GM21529 (cell line): ENCODE measurements at regions not wholly inside any gene's neighbourhood (a gene's known extent, or its start where the extent isn't known, plus 50 kb on each side); places are given as distances from the start of the nearest gene placed in this dataset.

ENCODE experiments used
- ATAC-seq: cut with Tn5 transposase; IDR thresholded peaks from one replicate; pipeline ENCODE4 v1.9.1; 2021; ENCODE audit not compliant: unreplicated experiment

DNA sequence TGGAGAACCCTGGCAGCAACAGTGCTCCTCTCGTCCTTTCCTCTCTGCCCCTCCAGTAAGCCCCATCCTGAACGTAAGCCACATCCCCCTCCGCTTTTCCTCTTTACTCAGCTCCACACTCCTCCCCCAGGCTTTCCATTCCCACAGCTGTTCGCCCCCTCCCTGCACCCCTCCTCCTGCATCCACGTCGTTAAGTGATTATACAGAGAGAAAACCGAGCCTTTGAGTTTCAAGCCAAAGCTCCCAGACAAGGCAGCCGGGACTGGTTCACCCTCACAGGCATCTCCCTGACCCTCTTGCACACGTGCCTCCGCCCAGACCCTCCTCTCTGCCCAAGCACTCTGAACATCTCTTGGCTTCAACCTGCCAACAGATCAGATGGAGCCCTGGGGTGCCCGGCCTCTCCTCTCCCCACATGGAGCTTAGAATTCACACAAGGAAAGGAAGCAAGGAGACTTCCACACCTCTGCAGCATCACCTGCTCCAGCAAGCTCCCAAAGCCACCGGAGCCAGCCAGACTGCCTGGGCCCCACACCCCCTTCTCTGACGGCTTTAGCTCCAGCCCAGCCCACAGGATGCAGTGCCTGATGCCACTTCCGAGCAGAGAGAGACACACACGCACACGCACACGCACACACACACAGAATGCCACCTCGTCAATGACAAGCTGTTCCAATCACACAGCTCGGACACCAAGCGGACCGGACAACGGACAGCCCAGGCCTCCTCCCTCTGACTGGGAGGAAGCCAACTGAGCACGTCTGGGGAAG is 99.9 kb upstream of the CCL2 start:
- ATAC-seq = no peak

DNA sequence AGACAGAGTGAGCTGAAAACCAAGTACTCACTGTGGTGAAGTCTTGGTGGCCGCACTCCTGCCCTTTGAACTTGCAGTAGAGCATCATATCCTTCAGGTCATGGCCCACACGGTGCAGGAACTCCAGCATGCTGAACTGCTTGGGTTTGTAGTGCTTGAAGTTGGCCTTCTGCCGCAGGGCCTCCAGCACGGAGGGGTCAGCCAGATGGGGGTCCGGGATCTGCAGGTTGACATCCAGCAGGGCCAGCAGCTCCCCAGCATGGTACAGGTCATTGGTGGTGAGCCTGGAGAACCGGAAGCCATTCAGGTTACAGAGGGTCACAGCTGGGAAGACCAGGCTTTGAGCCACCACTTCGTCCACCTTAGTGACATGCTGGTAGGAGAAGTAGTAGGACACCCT is 99.1 kb upstream of the CCL2 start:
- no peak for ATAC-seq

DNA sequence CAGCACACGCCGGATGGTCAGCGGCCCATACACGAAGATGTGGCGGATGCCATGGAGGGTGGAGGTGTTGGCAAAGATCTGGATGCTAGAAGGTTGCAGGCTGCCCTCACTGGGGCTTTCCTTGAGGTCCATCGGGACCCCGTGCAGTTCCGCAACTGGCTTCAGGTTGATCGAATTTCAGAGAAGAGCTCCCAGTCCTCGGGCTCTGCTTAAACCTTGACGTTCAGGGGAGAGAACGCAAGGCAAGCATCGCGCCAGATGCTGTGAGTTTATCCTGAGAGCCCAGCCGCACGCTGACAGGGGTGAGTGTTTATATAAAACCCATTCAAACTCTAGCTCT is 98.7 kb upstream of the CCL2 start:
- ATAC-seq = no peak

DNA sequence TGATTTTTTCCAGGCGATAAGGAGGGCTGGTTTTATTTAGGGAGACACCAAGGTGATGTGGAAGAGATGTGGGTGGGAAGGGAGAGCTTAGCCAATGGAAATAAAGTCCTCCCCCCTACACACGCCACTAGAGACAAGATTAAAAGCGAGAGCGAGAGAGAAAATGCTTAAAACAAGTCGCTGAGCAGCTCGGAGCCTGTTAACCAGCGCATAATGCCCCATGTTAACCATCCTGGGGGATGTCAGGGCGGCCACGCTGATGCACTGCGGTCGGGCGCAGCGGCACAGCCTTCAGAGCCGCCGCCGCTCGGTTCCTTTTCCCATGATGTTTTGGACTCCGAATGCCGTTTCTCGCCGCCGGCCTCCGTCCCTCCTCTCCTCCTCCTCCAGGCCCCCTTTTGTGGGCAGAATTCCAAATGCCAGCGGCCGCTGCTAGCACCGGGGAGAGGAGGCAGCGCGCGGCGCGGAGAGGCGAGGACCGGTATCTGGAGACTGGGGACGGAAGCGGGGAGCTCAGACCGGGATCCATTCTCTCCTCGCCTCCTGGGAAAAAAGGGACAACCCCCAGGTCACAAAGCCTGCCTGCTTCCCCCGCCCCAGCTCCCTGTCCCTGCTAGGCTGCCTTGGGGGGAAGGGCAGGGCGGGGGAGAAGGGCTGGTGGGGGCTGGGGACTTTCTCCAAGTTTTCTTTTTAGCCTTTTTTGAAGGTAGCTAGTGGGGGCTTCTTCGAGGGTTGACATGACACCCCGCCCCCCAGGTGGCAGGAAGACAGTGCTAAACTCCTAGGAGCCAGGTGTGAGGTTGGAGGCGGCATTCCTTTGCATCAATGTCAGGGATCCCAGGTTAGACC is 98.1 kb upstream of the CCL2 start:
- no peak for ATAC-seq

GRCh38 chr17:34161690-34162089 is 93.4 kb upstream of the CCL2 start:
- no peak for ATAC-seq

DNA sequence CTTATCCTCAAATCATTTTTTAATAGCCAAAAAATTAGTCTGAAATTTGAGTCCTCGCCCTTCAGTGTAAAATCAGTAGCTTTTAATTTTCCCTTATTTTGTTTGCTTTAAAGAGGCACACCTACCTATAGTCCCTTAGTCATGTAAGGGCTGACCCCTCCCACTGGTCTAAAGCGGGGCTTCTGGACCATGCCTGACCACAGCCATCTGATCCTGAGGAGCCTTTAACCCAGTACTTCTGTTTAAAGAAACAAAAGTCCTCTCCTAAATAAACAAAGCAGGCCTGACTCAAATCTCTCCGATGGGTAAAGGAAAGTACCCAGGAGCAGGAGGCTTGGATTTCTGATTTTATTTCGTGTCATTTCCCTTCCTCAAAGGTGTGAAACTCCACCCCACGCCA is 92.0 kb upstream of the CCL2 start:
- no peak for ATAC-seq

DNA sequence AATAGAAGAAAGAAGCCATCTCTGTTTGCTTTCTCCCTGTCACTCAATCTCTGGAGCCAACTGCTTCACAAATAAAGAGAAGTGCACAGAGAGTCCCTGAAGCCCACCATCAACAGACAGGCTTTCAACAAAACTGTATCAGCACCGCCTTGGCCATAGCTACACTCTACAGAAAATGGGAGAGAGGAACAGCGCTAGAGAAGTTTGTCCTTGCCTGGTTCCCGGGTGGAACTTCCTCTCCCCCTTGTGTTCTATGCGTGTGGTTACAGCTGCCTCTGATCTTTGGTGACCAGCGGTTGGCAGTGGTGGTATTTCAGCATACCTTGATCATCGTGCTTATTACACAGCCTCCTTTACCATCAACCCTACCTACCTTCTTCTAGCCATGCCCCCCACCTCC is 91.4 kb upstream of the CCL2 start:
- ATAC-seq = no peak

- no peak for ATAC-seq
Measured at GRCh38 chr17:34164837-34165236, 90.2 kb upstream of the CCL2 start.

- no peak for ATAC-seq
Measured at GRCh38 chr17:34166352-34166751, 88.7 kb upstream of the CCL2 start.

DNA sequence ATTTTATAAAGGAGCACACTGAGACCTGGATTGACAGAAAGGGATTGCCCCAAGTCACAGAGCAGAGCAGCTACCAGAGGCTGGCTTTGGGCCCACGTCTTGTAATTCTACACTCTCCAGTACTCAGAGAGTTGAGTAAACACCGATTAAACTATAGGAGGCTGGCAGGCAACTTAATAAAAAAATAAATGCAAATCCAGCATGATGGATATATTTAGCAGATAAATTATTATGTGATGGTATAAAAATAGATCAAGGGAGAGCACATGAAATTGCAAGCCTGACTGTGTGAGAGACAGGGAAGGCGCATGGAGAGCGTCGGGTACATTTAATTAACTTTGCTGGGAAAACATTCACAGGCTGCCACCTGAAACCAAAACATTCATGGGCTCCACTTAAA is 87.7 kb upstream of the CCL2 start:
- ATAC-seq = no peak

DNA sequence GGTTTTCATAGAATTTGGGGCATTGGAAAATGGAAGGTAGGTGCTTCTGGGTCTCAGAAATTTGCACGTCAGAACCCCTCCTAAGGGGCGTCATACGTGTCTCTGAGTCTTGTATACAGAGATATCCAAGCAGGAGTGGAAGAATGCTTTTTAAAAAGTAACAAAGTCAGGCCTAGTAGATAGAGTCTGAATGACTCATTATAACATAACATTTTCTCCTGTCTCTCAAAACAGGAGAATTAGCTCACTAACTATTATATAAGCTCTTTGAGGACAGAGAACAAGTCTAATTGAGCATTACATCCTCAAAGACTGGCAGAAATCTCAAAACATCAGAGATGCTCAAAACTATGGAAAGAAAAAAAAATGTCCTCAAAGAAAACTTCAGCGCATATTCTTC is 86.1 kb upstream of the CCL2 start:
- no peak for ATAC-seq

GRCh38 chr17:34169496-34169895 is 85.6 kb upstream of the CCL2 start:
- no peak for ATAC-seq

GRCh38 chr17:34171245-34171818 is 83.8 kb upstream of the CCL2 start:
- ATAC-seq = no peak

DNA sequence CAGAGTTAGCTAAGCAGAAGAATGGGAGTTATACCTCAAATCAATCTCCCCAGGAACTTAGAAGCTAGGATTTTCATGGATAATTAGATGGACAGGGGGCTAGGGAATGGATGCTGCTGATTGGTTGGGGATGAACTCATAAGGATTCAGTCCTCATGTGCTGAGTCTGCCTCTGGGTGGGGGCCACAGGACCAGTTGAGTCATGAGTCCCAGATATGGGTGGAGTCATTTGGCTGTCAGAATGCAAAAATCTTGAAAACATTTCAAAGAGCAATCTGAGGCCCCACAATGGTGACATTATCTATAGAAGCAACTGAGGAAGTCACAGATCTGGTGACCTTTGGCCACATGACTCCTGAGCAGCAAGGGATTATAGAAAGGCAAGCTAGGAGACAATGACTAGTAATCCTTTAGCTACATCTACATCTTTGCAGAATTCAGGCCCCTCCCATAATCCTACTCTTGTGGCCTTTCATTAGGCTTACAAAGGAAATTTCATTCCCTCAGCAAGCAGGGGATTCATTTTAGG is 82.6 kb upstream of the CCL2 start:
- no peak for ATAC-seq

GRCh38 chr17:34173241-34173640 is 81.8 kb upstream of the CCL2 start:
- no peak for ATAC-seq

GRCh38 chr17:34174496-34174895 is 80.6 kb upstream of the CCL2 start:
- ATAC-seq = no peak

GRCh38 chr17:34176440-34176839 is 78.6 kb upstream of the CCL2 start:
- no peak for ATAC-seq

GRCh38 chr17:34177642-34178041 is 77.4 kb upstream of the CCL2 start:
- no peak for ATAC-seq

DNA sequence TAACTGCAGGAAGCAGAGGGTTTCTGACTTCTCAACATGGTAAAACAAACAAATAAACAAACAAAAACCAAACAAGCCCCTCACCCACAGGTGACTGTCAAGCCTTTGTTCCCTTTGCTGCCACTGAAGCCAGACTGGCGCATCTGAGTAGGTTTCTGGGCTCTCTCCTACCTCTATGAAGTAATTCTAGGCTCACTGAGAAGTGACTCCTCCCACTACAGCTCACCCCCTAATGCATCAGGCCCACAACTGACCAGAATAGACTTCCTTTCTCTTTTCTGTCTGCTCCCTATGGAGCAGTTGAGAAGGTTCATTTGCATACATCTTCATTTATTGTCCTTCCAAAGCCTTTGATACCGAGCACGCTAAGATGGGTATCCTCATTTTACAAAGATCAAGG is 77.0 kb upstream of the CCL2 start:
- no peak for ATAC-seq

DNA sequence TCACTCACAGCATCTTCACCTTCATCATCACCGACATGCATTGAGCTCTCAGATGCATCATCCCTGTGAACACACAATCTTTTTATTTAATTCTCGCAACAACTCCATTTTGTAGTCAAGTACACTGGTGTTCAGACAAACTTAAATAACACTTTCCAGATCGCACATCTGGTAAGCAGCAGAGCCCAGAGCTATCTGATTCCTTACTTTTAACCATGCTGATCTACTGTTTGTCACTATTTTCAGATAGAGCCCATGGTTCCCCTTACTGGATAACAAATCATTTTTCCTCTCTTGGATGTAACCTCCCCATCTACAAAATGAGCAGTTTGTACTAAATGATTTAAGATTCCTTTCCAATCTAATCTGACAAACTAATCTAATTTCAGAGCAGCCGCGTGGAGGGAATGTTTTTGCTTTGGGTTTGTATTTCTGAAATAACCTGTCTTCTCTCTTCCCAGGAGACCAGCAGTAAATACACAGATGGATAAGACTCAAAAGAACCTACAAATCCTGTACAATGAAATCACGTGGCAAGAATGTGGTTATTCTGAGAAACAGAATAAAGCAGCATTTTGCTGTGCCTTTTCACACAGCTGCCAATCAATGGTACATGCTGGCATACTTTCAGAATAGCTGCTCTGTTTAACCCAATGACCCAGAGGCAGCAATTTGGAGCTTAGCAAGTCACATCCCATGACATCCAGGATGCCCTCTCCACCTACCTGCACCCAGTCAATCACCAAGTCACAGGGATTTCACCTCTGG is 72.9 kb upstream of the CCL2 start:
- ATAC-seq = no peak

DNA sequence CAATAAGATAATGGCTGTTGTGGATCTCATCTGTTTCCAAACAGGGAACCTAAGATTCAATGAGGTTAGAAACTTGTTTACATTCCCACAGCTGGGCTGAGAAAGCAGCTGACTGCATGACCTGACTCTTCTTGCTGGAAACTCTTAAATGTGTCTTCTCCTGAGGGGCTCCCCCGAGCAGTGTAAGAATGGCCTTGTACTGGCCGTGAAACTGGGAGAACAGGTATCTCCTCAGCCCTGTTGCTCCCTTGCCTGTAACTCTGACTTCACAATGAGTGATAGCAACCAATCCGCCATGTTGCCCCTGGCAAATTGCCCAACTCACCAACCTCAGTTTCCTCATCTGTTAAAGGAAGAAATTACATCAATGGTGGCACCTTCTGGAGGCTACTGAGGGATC is 59.1 kb upstream of the CCL2 start:
- no peak for ATAC-seq
